Heart right ventricle (tissue), 16 donors: ENCODE measurements at regions not wholly inside any gene's neighbourhood (a gene's known extent, or its start where the extent isn't known, plus 50 kb on each side); places are given as distances from the start of the nearest gene placed in this dataset.

Experiments
- ATAC-seq, 8 donors: fragments of 200-7000 bp; cut with Tn5 transposase; one replicate each; pipeline ENCODE4 v1.9.1; 2020; ENCODE audit warnings: mild to moderate bottlenecking in 8 of 8, moderate library complexity in 8 of 8, moderate number of reproducible peaks in 1 of 8
- DNase-seq, 2 donors: peaks; one replicate each; pipeline ENCODE4 v3.0.0-alpha.2; 2020
- H3K27ac ChIP-seq, 10 donors: fragments of 200-600 bp; sonication (generic) in 2 of 10; one replicate each; pipeline versions ENCODE4 v1.5.0 to v1.8.0; 2020 to 2022; ENCODE audit warnings: mild to moderate bottlenecking in 3 of 10
- H3K27me3 ChIP-seq, 7 donors: fragments of 200-600 bp; one replicate each; pipeline ENCODE4 v1.8.0; 2021 to 2022; ENCODE audit warnings: mild to moderate bottlenecking in 2 of 7
- H3K36me3 ChIP-seq, 9 donors: fragments of 200-600 bp; sonication (generic) in 1 of 9; one replicate each; pipeline versions ENCODE4 v1.5.0 to v1.8.0; 2020 to 2022; ENCODE audit warnings: mild to moderate bottlenecking in 2 of 9
- H3K4me1 ChIP-seq, 9 donors: fragments of 200-600 bp; sonication (generic) in 1 of 9; one replicate each; pipeline versions ENCODE4 v1.5.0 to v1.8.0; 2020 to 2022; ENCODE audit warnings: mild to moderate bottlenecking in 4 of 9
- H3K4me3 ChIP-seq, 10 donors: fragments of 200-600 bp; sonication (generic) in 2 of 10; one replicate each; pipeline versions ENCODE4 v1.5.0 to v1.8.0; 2020 to 2022; ENCODE audit warnings: mild to moderate bottlenecking in 7 of 10, moderate library complexity in 2 of 10
- H3K9me3 ChIP-seq, 11 donors: fragments of 200-600 bp in 10 of 11; sonication (generic) in 2 of 11; one replicate each; pipeline versions ENCODE4 v1.5.0 to v1.8.0; 2013 to 2022; ENCODE audit warnings: mild to moderate bottlenecking in 2 of 11, control low read depth in 1 of 11, moderate library complexity in 1 of 11
- CTCF ChIP-seq, 9 donors: fragments of 200-600 bp; sonication (generic) in 2 of 9; IDR thresholded peaks; one replicate each; pipeline versions ENCODE4 v1.5.0 to v1.8.0; 2021 to 2022; ENCODE audit warnings: antibody characterized with exemption in 9 of 9, mild to moderate bottlenecking in 5 of 9, moderate library complexity in 1 of 9
- WGBS, 2 donors: extraction: QIAGEN DNeasy Blood & Tissue Kit; methylation state at CpG; one replicate each; pipeline ENCODE4 v1.1.7; 2013; ENCODE audit warnings: inconsistent platforms in 1 of 2; 5-methylcytosine and 5-hydroxymethylcytosine counted together
- intact Hi-C, 10 donors: fragments of 100-400 bp; cut with DNase I; formaldehyde crosslinking; loops; one replicate each; pipeline versions ENCODE4 v1.11.1 to v1.14.2; 2022
- donor health status: Arrhythmogenic right ventricular cardiomyopathy.
- donor health status: ischemic (EF 13 %, LVEDD 7.1; RV severe dilation, severe dysfunction).
- donor health status: healthy with polysubstance abuse.
- donor health status: DM: no; HTN: yes; CAD: no.
- donor health status: DM: no; HTN: no; CAD: no.
- donor health status: ischemic (EF 25% LVEDD 6.9; RV normal size, moderate dysfunction).
- donor health status: ischemic (EF 25% LVEDD 5.7; RV mildly dilated, moderate dysfunction).
- donor health status: healthy.
- donor health status: DM: yes; HTN: yes; CAD: no.
- donor health status: Ischemic cardiomyopathy.
- donor health status: ischemic (EF 35%, LVEDD 5.7; RV mildly dilated, moderate dysfunction).
- donor health status: nonischemic (EF 11% LVEDD 7.7; RV severe dilation, severe dysfunction).
- donor health status: DM: yes; HTN: yes; CAD: no.
- donor health status: PGD.
- donor health status: ischemic (EF 29% LVEDD 5.4; RV normal size, mild dysfunction).
- donor health status: nonischemic (EF 23%, LVEDD 6.1; RV moderate dilation, normal function).

DNA sequence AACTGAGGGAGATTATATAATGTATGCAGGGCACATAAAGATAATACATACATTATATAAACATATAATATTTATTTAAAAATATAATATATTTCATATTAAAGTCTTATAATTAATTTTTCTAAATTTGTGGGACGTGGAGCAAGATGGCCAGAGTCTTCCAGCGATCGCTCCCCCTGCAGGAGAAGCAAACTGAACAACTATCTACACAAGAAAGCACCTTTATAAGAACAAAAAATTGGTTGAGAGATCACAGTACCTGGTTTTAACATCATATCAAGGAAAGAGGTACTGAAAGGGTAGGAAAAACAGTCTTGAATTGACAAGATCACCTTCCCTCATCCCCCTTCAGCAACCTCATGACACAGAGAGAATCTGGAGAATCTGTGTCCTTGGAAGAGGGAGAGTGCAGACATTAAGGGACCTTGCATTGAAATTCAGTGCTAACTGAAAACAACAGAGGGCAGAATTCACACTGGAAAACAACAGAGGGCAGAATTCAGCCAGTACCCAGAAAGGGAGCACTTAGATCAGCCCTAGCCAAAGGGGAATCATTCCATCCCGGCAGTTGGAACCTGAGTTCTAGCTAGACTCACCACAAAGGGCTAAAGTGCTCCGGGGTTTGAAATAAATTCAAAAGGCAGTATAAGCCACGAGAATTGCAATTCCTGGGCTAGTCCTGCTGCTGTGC lies 262.5 kb upstream of the NDST3 start:
- no peaks in the 10 kb centered on the region for H3K36me3 ChIP-seq
- no peaks in the 10 kb centered on the region for H3K27me3 ChIP-seq
- no peaks in the 10 kb centered on the region for H3K4me1 ChIP-seq
- TF ChIP-seq CTCF (IDR thresholded peaks at IDR 0.05) = no peak
- H3K27ac ChIP-seq = no peak overlapping the region
- ATAC-seq (no peak), DNase-seq (no peak)
- H3K9me3 ChIP-seq = peaks cover 0 to 12% (median 0%) of the 10 kb centered on the region in 11 donors
- intact Hi-C loops = no loop called here
- WGBS, 2 donors = 57 to 79% methylated on average over 6 of the region's 6 CpGs
- H3K4me3 ChIP-seq = no peak overlapping the region

DNA sequence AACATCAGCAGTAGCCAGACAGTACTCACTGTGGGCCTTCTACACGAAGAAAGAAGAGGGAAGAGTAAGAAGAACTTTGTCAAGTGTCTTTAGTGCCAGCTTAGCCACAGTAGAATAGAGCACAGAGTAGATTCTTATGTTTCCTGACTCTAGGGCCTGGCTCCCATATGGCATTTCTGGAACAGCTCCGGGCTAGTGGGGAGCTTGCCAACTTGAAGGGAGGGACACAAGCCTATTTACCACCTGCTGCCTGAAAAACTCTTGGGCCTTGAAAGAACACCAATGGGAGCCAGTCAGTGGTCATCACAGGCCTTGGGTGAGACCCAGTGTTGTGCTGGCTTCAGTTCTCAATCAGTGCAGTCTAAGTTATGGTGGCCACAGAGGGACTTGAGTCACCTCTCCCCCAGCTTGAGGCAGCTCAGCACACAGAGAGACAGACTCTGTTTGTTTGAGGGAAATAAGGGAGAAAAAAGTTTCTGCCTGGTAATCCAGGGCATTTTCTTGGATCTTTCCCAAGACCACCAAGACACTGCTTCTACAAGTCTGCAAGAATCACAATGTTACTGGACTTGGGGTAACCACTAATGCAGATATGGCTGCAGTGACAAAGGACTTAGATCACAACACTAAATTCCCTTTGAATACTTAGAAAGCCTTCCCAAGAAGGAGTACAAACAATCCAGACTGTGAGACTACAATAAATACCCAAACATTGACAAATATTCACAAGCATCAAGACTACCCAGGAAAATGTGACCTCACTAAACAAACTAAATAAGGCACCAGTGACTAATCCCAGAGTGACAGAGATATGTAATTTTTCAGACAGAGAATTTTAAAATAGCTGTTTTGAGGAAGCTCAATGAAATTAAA lies 261.0 kb upstream of the NDST3 start:
- H3K9me3 ChIP-seq = peaks cover 0 to 12% (median 0%) of the 10 kb centered on the region in 11 donors
- H3K4me3 ChIP-seq = no peak overlapping the region
- WGBS, 2 donors = 58 to 69% methylated on average over 2 of the region's 2 CpGs
- no peak for TF ChIP-seq CTCF (IDR thresholded peaks at IDR 0.05)
- ATAC-seq (no peak), DNase-seq (no peak)
- no peak overlapping the region for H3K27ac ChIP-seq
- H3K36me3 ChIP-seq = no peaks in the 10 kb centered on the region
- H3K4me1 ChIP-seq = no peaks in the 10 kb centered on the region
- intact Hi-C loops = no loop called here
- no peaks in the 10 kb centered on the region for H3K27me3 ChIP-seq

DNA sequence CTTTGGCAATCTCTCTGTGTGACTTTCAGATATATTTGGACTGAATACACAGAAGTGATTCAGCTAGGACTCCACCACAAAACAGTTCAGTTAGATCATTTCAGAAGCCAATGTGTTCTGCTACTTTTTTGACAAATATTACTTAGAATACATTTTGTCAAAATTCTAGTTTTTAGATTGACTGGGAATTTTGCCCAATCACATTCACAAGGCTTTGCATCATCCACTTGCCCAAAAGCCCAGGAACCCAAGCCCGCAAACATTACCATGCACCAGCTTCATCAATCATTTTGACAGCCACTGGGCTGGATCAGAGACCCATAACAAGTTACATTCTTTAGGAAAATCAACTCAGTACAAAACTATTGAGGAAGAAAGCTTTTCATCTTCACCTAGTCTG lies 256.6 kb upstream of the NDST3 start:
- DNase-seq (no peak), ATAC-seq (no peak)
- Histone ChIP-seq H3K4me3 (no peak overlapping the region), H3K27me3 (no peaks in the 10 kb centered on the region), H3K9me3 (peaks cover 0 to 12% (median 0%) of the 10 kb centered on the region in 11 donors), H3K27ac (no peak overlapping the region), H3K4me1 (no peaks in the 10 kb centered on the region), H3K36me3 (no peaks in the 10 kb centered on the region)
- no peak for TF ChIP-seq CTCF (IDR thresholded peaks at IDR 0.05)
- WGBS, 2 donors = 81 to 84% methylated on average over 1 of the region's 1 CpG
- intact Hi-C loops = no loop called here

DNA sequence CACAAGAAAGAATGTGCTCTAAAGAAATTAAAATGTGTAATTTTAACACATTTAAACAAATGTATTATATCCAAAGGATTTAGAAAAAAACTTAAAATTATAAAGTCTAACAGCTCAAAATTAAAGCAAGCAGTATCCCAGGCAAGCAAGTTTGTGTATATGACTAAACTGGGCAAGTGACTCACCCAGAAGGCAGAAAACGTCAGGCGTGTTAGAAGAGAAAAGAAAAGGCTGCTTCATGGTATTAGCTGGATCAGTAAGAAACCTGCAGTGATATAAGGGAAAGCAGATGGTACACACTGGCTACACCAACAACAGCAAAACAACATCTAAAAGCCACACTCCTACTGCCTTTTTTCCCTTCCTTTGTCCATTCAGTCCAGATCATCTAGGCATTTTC lies 250.6 kb upstream of the NDST3 start:
- Histone ChIP-seq H3K4me3 (no peak overlapping the region), H3K27me3 (no peaks in the 10 kb centered on the region), H3K4me1 (no peaks in the 10 kb centered on the region), H3K36me3 (no peaks in the 10 kb centered on the region), H3K9me3 (no peaks in the 10 kb centered on the region), H3K27ac (no peak overlapping the region)
- TF ChIP-seq CTCF (IDR thresholded peaks at IDR 0.05) = no peak
- no peak for ATAC-seq
- 52 to 59% methylated on average over 2 of the region's 2 CpGs for WGBS, 2 donors
- intact Hi-C loops = no loop called here
- no peak for DNase-seq
